Neural progenitor cell (in vitro differentiated cells): ENCODE measurements at regions not wholly inside any gene's neighbourhood (a gene's known extent, or its start where the extent isn't known, plus 50 kb on each side); places are given as distances from the start of the nearest gene placed in this dataset.

ENCODE experiments used
- DNase-seq: peaks from one replicate; pipeline ENCODE4 v3.0.0-alpha.2; 2016; ENCODE audit warnings: low spot score
- H2AFZ ChIP-seq: fragments of 200-600 bp; sonication (generic); replicated peaks from 2 replicates; pipeline ENCODE4 v1.6.1; 2016; ENCODE audit warnings: antibody characterized with exemption
- H3F3A ChIP-seq: fragments of 200-600 bp; sonication (generic); 2 replicates; pipeline ENCODE4 v1.6.1; 2016; ENCODE audit warnings: antibody characterized with exemption, low read depth
- H3K27ac ChIP-seq: fragments of 200-600 bp; sonication (generic); 2 replicates; pipeline ENCODE4 v1.5.1; 2016; ENCODE audit warnings: mild to moderate bottlenecking
- H3K27me3 ChIP-seq: fragments of 200-600 bp; sonication (generic); 2 replicates; pipeline ENCODE4 v1.6.1; 2016; ENCODE audit warnings: mild to moderate bottlenecking, moderate library complexity
- H3K36me3 ChIP-seq: fragments of 200-600 bp; sonication (generic); 2 replicates; pipeline ENCODE4 v1.5.1; 2016
- H3K4me1 ChIP-seq: fragments of 200-600 bp; sonication (generic); 2 replicates; pipeline ENCODE4 v1.6.1; 2016; ENCODE audit warnings: mixed run types
- H3K4me2 ChIP-seq: fragments of 200-600 bp; sonication (generic); 2 replicates; pipeline ENCODE4 v1.6.1; 2016
- H3K4me3 ChIP-seq: fragments of 200-600 bp; sonication (generic); 2 replicates; pipeline ENCODE4 v1.5.1; 2016
- H3K79me2 ChIP-seq: fragments of 200-600 bp; sonication (generic); 2 replicates; pipeline ENCODE4 v1.6.1; 2016; ENCODE audit warnings: low read depth
- H3K9ac ChIP-seq: fragments of 200-600 bp; sonication (generic); 2 replicates; pipeline ENCODE4 v1.6.1; 2016
- H3K9me3 ChIP-seq: fragments of 200-600 bp; sonication (generic); 2 replicates; pipeline ENCODE4 v1.5.1; 2016; ENCODE audit warnings: low read depth
- H4K20me1 ChIP-seq: fragments of 200-600 bp; sonication (generic); 2 replicates; pipeline ENCODE4 v1.6.1; 2016; ENCODE audit warnings: low read depth
- H3K27ac Mint-ChIP-seq: 3 replicates; pipeline ENCODE4 v1.8.0; 2021; ENCODE audit warnings: mixed read lengths
- H3K27me3 Mint-ChIP-seq: 2 replicates; pipeline ENCODE4 v1.8.0; 2022; ENCODE audit warnings: low read depth, mild to moderate bottlenecking, inconsistent platforms, moderate library complexity, mixed read lengths; ENCODE audit not compliant: insufficient read depth
- H3K36me3 Mint-ChIP-seq: 3 replicates; pipeline ENCODE4 v1.8.0; 2021; ENCODE audit warnings: mixed read lengths
- H3K4me1 Mint-ChIP-seq: 3 replicates; pipeline ENCODE4 v1.8.0; 2021; ENCODE audit warnings: mixed read lengths
- H3K4me3 Mint-ChIP-seq: 3 replicates; pipeline ENCODE4 v1.8.0; 2021; ENCODE audit warnings: mild to moderate bottlenecking, moderate library complexity, mixed read lengths
- H3K9me3 Mint-ChIP-seq: 3 replicates; pipeline ENCODE4 v1.8.0; 2020; ENCODE audit warnings: mixed read lengths
- CTCF ChIP-seq: fragments of 200-600 bp; sonication (generic); IDR thresholded peaks from 2 replicates; pipeline ENCODE4 v1.5.1; 2017; ENCODE audit warnings: antibody characterized with exemption, mild to moderate bottlenecking
- EZH2 ChIP-seq: fragments of 200-600 bp; sonication (generic); IDR thresholded peaks from 2 replicates; pipeline ENCODE4 v1.6.1; 2017; ENCODE audit warnings: antibody characterized with exemption, mild to moderate bottlenecking, moderate library complexity
- EZH2phosphoT487 ChIP-seq: fragments of 200-600 bp; sonication (generic); IDR thresholded peaks from 2 replicates; pipeline ENCODE4 v1.6.1; 2017; ENCODE audit warnings: antibody characterized with exemption

- Histone ChIP-seq H3K79me2 (no peaks in the 10 kb centered on the region), H3K4me2 (no peak overlapping the region), H3K4me3 (no peak overlapping the region), H2AFZ (no peak overlapping the region), H3K9me3 (no peaks in the 10 kb centered on the region), H3K27me3 (no peaks in the 10 kb centered on the region), H3K4me1 (no peaks in the 10 kb centered on the region), H4K20me1 (no peaks in the 10 kb centered on the region), H3K9ac (no peak overlapping the region), H3K36me3 (no peaks in the 10 kb centered on the region), H3K27ac (no peak overlapping the region), H3F3A (no peaks in the 10 kb centered on the region)
- Mint-ChIP-seq H3K27me3 (peaks cover 2% of the 10 kb centered on the region), H3K27ac (no peak overlapping the region), H3K4me1 (no peaks in the 10 kb centered on the region), H3K9me3 (no peaks in the 10 kb centered on the region), H3K4me3 (no peak overlapping the region), H3K36me3 (no peaks in the 10 kb centered on the region)
- TF ChIP-seq EZH2phosphoT487 (no peak), CTCF (peak; percentile 4)
- DNase-seq = no peak
Observed at GRCh38 chr2:81235601-81236000, 931.0 kb upstream of the LRRTM1 start.

- Histone ChIP-seq H3K27me3 (no peaks in the 10 kb centered on the region), H3K4me2 (no peak overlapping the region), H3K36me3 (no peaks in the 10 kb centered on the region), H3K27ac (no peak overlapping the region), H3K4me1 (no peaks in the 10 kb centered on the region), H3K4me3 (no peak overlapping the region), H2AFZ (no peak overlapping the region), H3K79me2 (no peaks in the 10 kb centered on the region), H4K20me1 (no peaks in the 10 kb centered on the region), H3K9me3 (no peaks in the 10 kb centered on the region), H3K9ac (no peak overlapping the region), H3F3A (no peaks in the 10 kb centered on the region)
- TF ChIP-seq CTCF (no peak), EZH2 (no peak), EZH2phosphoT487 (no peak)
- no peak for DNase-seq
- H3K27ac Mint-ChIP-seq = no peak overlapping the region
- H3K4me3 Mint-ChIP-seq = no peak overlapping the region
- H3K27me3 Mint-ChIP-seq = peaks cover 2% of the 10 kb centered on the region
- no peaks in the 10 kb centered on the region for H3K36me3 Mint-ChIP-seq
- H3K4me1 Mint-ChIP-seq = no peaks in the 10 kb centered on the region
- H3K9me3 Mint-ChIP-seq = no peaks in the 10 kb centered on the region
Observed at GRCh38 chr2:81234711-81235110, 930.2 kb upstream of the LRRTM1 start.

- H3K9ac ChIP-seq = no peak overlapping the region
- H3K27me3 ChIP-seq = no peaks in the 10 kb centered on the region
- DNase-seq = no peak
- H3K4me2 ChIP-seq = no peak overlapping the region
- no peaks in the 10 kb centered on the region for H3K27me3 Mint-ChIP-seq
- H3K4me1 Mint-ChIP-seq = no peaks in the 10 kb centered on the region
- no peak overlapping the region for H3K27ac Mint-ChIP-seq
- H3K4me1 ChIP-seq = no peaks in the 10 kb centered on the region
- H4K20me1 ChIP-seq = no peaks in the 10 kb centered on the region
- H3K4me3 ChIP-seq = no peak overlapping the region
- no peaks in the 10 kb centered on the region for H3K36me3 Mint-ChIP-seq
- H3K4me3 Mint-ChIP-seq = no peak overlapping the region
- TF ChIP-seq EZH2phosphoT487 (no peak), CTCF (no peak), EZH2 (no peak)
- no peak overlapping the region for H2AFZ ChIP-seq
- H3K9me3 ChIP-seq = no peaks in the 10 kb centered on the region
- no peaks in the 10 kb centered on the region for H3K79me2 ChIP-seq
- H3K9me3 Mint-ChIP-seq = no peaks in the 10 kb centered on the region
- no peaks in the 10 kb centered on the region for H3K36me3 ChIP-seq
- H3F3A ChIP-seq = no peaks in the 10 kb centered on the region
- no peak overlapping the region for H3K27ac ChIP-seq
Observed at GRCh38 chr2:81225756-81226155, 921.2 kb upstream of the LRRTM1 start.

- Histone ChIP-seq H3K4me3 (no peak overlapping the region), H3K9ac (no peak overlapping the region), H3K4me1 (no peaks in the 10 kb centered on the region), H3F3A (no peaks in the 10 kb centered on the region), H3K79me2 (no peaks in the 10 kb centered on the region), H3K27ac (no peak overlapping the region), H3K27me3 (no peaks in the 10 kb centered on the region), H3K9me3 (no peaks in the 10 kb centered on the region), H3K4me2 (no peak overlapping the region), H2AFZ (no peak overlapping the region), H4K20me1 (no peaks in the 10 kb centered on the region), H3K36me3 (no peaks in the 10 kb centered on the region)
- Mint-ChIP-seq H3K9me3 (no peaks in the 10 kb centered on the region), H3K27ac (no peak overlapping the region), H3K27me3 (no peaks in the 10 kb centered on the region), H3K4me3 (no peak overlapping the region), H3K4me1 (no peaks in the 10 kb centered on the region), H3K36me3 (no peaks in the 10 kb centered on the region)
- no peak for DNase-seq
- no peak for TF ChIP-seq CTCF
- TF ChIP-seq EZH2 = no peak
- TF ChIP-seq EZH2phosphoT487 = no peak
Observed at GRCh38 chr2:81213598-81213997, 909.0 kb upstream of the LRRTM1 start.
